HG03439 (cell line): ENCODE measurements at regions not wholly inside any gene's neighbourhood (a gene's known extent, or its start where the extent isn't known, plus 50 kb on each side); places are given as distances from the start of the nearest gene placed in this dataset.

Experiments
- ATAC-seq: cut with Tn5 transposase; IDR thresholded peaks from one replicate; pipeline ENCODE4 v1.9.1; 2021; ENCODE audit warnings: mild to moderate bottlenecking, moderate library complexity; ENCODE audit not compliant: unreplicated experiment

DNA sequence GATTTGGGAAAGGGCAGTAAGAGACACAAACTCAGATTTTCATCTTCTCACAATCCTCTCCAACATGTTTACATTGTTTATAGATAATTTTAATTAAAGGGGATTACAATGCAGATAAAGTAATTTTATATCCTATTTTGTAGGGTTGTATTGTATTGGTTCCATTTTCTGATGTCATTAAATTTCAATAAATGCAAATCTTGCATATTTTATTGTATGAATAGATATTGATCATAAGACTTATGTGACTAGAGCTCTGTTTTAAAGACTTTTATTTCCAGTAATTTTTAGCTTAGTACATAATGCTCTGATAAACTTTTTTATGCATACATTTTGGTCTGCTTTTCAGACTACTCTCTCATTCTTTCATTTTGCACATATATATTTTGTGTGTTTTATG is 819.6 kb downstream of the TSN start:
- ATAC-seq: no peak

DNA sequence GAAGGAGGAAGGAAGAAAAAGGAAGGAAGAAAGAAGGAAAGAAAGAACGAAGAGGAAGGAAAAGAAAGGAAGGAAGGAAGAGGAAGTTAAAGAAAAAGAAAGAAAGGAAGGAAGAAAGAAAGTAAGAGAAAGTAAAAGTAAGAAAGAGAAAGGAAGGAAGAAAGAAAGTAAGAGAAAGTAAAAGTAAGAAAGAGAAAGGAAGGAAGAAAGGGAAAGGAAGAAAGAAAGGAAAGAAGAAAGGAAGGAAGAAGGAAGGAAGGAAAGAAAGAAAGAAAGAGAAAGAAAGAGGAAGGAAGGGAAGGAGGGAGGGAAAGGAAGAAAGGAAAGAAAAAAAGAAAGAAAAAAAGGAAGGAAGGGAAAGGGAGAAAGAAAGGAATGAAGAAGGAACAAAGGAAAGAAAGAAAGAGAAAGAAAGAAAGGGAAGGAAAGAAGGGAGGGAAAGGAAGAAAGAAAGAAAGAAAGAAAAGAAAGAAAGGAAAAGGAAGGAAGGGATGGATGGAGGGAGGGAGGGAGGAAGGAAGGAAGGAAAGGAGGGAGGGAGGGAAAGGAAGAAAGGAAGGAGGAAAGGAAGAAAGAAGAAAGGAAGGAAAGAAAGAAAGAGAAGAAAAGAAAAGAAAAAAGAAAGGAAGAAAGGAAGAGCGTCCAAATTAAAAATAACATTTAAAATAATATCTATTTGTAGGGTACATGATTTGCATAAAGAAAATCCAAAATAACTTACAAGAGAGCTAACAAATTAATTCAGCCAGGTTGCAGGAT is 827.9 kb downstream of the TSN start:
- no peak for ATAC-seq

GRCh38 chr2:122590524-122590923 is 835.1 kb downstream of the TSN start:
- ATAC-seq: no peak

DNA sequence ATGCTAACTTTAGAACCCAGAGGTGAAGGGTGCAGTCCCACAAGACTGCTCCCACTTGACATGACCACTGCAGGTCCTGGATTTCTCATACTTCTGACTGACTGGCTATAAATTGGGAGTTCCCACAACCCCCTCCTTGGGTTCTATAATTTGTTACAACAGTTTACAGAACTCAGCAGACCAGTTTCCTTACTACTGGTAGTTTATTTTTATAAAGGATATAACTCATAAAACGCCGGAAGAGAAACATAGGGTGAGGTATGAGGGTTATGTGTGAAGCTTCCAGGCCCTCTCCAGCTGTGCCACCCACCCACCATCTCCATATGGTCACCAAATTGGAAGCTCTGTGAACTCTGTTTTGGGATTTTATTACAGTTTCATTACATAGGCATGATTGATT is 839.6 kb downstream of the TSN start:
- no peak for ATAC-seq

DNA sequence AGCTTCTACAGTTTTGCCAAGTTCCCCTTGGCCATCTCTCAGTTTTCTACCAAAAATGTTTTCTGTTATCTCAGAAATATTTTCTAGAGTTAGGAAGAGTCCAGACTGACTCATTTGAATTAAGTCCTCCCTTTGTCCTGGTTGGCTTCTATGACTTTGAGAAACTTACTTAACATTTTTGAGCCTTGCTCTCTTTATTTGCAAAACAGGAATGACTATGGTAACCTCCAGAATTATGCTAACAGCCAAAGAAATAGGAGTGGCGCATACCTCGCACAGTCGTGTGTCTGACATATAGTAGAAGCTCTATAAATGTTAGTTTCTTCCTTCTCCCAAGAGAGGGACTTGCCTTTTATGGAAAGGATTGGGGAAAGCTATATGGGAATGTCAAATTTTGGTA is 841.1 kb downstream of the TSN start:
- no peak for ATAC-seq

GRCh38 chr2:122598784-122599183 is 843.3 kb downstream of the TSN start:
- ATAC-seq: no peak

- ATAC-seq: no peak
Observed at GRCh38 chr2:122610948-122611609, 855.6 kb downstream of the TSN start.

- no peak for ATAC-seq
Observed at GRCh38 chr2:122622934-122623333, 867.5 kb downstream of the TSN start.

DNA sequence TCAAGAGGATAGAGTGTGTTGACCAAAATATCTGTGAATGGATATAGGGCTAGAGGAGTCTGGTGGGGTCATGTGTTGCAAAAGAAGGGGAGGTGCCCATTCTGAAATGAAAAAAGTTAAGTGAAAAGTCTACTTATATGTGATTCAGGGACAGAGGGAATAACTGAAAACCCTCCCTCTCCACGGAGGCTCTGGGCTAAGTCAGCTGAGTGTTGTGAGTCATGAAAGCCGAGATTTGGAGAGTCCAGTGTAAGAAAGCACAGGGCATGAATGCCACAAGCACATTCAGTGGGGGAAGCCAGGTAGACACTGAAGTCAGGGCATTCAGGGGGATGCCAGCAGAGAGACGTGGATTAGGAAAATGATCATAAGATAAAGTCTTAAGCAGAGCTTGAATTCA is 871.9 kb downstream of the TSN start:
- ATAC-seq: no peak

- ATAC-seq: no peak
Observed at GRCh38 chr2:122634256-122634655, 878.8 kb downstream of the TSN start.

DNA sequence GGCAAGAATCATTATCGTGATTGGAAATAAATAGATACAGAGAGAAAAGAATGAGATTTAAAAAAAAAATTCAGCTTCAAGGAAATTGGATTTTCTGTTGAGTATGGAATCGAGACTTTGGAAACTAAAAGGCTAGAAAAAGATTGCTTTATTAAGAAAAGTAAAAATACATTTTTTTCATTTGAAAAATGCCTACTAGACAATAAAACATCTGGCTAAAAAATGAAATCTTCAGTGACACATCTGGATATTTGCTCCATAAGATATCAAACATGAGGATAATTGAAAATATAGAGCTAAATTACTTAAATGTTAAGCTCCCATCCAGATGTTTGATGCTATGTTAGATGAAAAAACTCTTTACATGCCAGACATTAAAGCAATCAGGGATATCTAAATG is 879.5 kb downstream of the TSN start:
- no peak for ATAC-seq

- no peak for ATAC-seq
Observed at GRCh38 chr2:122635686-122636085, 880.2 kb downstream of the TSN start.

GRCh38 chr2:122636097-122636496 is 880.6 kb downstream of the TSN start:
- ATAC-seq: no peak

- ATAC-seq: no peak
Observed at GRCh38 chr2:122639176-122639575, 883.7 kb downstream of the TSN start.

GRCh38 chr2:122639711-122640110 is 884.3 kb downstream of the TSN start:
- no peak for ATAC-seq

DNA sequence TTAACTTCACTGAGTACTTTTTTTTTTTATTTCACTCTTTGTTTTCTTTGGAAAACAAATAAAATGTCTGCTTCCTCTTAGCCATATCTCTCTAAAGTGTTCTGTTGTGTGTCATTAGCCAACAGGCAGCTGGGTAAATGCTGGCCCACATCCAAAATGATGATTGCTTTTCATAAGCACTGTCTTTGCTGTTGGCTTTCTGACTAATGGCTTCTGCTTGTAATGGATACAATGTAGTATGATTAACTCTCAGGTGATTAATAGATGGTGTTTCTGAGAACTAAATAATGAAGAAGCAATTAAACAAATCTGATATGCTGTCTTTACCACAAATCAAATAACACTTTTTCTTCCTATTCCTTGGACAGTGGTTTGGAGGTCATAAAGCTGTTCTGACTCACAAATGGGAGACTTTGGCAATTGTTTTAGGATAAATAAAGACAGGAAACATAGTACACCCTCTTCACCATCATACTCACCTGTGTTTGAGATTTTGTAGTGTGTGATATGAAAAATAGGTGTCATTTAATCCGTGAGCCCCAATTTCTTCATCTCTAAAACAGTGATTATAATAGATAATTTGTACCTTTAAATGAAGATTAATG is 888.4 kb downstream of the TSN start:
- no peak for ATAC-seq

- no peak for ATAC-seq
Observed at GRCh38 chr2:122651236-122651635, 895.8 kb downstream of the TSN start.

DNA sequence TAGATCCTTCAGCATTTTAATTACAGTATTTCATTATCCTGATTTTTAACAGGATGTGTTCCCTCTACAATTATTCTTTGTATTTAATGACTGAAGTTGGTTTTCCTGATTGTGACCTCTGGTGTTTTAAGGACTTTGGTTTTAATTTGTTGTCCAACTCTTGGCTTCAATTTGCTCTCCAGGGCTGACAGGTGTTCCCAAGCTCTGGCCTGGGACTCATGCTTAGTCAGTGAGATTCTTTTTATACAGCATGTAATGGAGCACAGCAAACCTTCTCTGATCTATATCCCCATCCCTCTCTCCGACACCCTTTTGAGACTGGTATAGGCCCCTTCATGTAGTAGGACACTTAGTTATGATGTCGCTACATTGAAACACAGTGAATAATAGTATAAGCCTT is 896.3 kb downstream of the TSN start:
- ATAC-seq: no peak

DNA sequence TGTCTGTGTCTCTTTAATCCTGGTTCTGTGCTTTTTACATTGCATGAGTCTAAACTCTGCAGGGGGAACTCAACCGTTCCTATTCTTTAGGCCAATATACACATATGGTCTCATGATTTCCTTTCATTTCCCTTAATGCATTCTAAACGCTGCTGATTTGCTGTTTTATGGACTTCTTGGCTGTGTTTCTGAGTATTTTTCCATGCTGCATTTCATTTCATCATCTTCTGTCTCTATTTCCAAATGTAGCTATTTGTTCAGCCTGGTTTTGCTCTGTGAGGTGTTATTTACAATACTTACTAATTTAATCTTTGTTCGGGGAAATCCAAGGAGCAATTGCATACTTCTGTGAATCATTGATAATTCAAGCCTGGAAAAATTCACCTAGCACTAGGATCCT is 897.2 kb downstream of the TSN start:
- ATAC-seq: no peak

DNA sequence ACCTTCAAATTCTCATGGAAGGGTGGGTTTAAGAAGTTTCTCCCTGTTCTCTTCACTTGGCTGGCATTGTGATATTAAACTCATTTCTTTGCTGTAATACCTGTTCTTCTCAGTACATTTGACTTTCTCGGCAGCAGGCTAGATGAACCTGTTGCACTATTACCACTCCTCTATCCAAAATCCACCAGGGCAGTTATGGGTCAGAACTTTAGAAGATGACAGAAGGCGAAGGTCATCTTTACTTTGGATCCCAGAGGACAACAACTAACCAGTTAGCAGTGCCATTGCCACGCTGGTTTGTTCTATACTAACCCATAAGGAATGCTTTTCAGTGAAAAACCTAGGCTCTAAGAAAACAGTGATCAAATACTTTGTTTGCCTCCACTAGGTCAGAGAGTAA is 901.0 kb downstream of the TSN start:
- ATAC-seq: no peak

DNA sequence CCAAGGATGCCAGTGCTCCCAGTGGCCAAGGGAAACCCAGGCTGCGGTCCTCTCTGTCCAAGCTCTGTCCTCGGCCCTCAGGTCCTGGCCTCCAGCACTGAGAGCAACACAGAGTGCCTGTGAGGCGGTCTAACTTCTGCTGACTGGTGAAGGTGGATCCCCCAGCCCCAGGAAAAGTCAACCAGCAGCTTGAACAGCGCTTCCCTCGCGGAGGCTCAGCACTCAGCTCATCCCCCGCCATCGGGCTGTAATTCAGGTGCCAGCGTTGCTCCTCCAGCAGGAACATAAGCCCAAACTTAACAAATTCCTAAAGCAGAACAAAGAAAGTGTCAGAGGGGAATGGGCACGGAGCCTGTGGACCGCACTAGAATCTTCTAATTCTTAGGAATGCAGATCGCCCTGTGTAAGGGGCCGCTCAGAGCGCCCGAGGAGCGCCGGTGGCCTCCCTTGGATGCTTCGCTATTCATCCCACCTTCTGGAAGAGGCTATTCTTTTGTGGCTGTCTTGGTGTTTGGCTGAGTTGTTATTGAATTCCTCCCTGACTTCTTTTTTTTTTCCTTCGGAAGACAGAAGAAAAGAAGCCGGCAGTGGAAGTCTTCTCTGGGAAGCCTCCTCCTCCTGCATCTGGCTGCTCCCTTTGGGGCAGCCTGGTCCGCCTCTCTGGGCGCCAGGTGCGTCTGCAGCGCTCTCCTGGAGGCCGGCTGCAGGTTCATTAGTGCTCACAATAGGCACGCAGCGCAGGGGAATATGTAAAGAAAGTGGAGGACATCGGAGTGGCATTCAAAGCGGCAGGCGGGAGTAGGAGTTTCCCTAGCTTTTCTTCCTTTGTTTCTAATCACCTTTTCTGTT is 905.6 kb downstream of the TSN start:
- ATAC-seq: no peak
